Neuronal stem cell (in vitro differentiated cells): ENCODE measurements at regions not wholly inside any gene's neighbourhood (a gene's known extent, or its start where the extent isn't known, plus 50 kb on each side); places are given as distances from the start of the nearest gene placed in this dataset.

Source experiments
- DNase-seq: peaks from one replicate; pipeline ENCODE4 v3.0.0-alpha.2; 2013; ENCODE audit warnings: low spot score
- H2AFZ ChIP-seq: one replicate; pipeline ENCODE4 v1.6.1; 2013; ENCODE audit warnings: mild to moderate bottlenecking, low read length, inconsistent platforms
- H2AK5ac ChIP-seq: 2 replicates; pipeline ENCODE4 v1.6.1; 2013; ENCODE audit warnings: low read depth, mild to moderate bottlenecking, inconsistent platforms, low read length, moderate library complexity, mixed read lengths
- H2BK120ac ChIP-seq: 2 replicates; pipeline ENCODE4 v1.6.1; 2013; ENCODE audit warnings: low read depth, mild to moderate bottlenecking, inconsistent platforms, low read length, moderate library complexity, mixed read lengths
- H2BK12ac ChIP-seq: one replicate; pipeline ENCODE4 v1.6.1; 2013; ENCODE audit warnings: low read length, inconsistent platforms
- H2BK15ac ChIP-seq: 2 replicates; pipeline ENCODE4 v1.6.1; 2013; ENCODE audit warnings: mild to moderate bottlenecking, low read length, inconsistent platforms, mixed read lengths
- H2BK5ac ChIP-seq: one replicate; pipeline ENCODE4 v1.6.1; 2013; ENCODE audit warnings: inconsistent platforms, mild to moderate bottlenecking, low read length, moderate library complexity
- H3K14ac ChIP-seq: one replicate; pipeline ENCODE4 v1.6.1; 2013; ENCODE audit warnings: low read length, inconsistent platforms
- H3K18ac ChIP-seq: 2 replicates; pipeline ENCODE4 v1.6.1; 2013; ENCODE audit warnings: low read length, inconsistent platforms
- H3K23ac ChIP-seq: 2 replicates; pipeline ENCODE4 v1.6.1; 2013; ENCODE audit warnings: low read depth, mild to moderate bottlenecking, mixed read lengths, low read length, inconsistent platforms; ENCODE audit not compliant: poor library complexity
- H3K27ac ChIP-seq: replicated peaks from 3 replicates; pipeline ENCODE4 v1.5.1; 2013; ENCODE audit warnings: low read length, inconsistent platforms
- H3K27me3 ChIP-seq, 3 experiments: 2 replicates each; pipeline ENCODE4 v1.6.1; 2013; ENCODE audit warnings: low read length in 3 of 3, mild to moderate bottlenecking in 2 of 3, inconsistent platforms in 1 of 3, low read depth in 1 of 3, mixed read lengths in 1 of 3, moderate library complexity in 1 of 3; ENCODE audit not compliant: control insufficient read depth in 3 of 3, insufficient read depth in 3 of 3
- H3K36me3 ChIP-seq, 2 donors: replicated peaks in 1 of 2; 2 replicates each; pipeline ENCODE4 v1.6.1; 2013; ENCODE audit warnings: low read length in 2 of 2; ENCODE audit not compliant: control insufficient read depth in 2 of 2, insufficient read depth in 2 of 2
- H3K4ac ChIP-seq: 2 replicates; pipeline ENCODE4 v1.6.1; 2013; ENCODE audit warnings: inconsistent platforms, mild to moderate bottlenecking, low read length, moderate library complexity
- H3K4me1 ChIP-seq, 2 donors: 1 replicate in 1 of 2; 2 replicates in 1 of 2; pipeline ENCODE4 v1.6.1; 2013; ENCODE audit warnings: low read length in 2 of 2, low read depth in 1 of 2; ENCODE audit not compliant: control insufficient read depth in 2 of 2, insufficient read depth in 1 of 2
- H3K4me2 ChIP-seq: one replicate; pipeline ENCODE4 v1.6.1; 2013; ENCODE audit warnings: mild to moderate bottlenecking, low read length, inconsistent platforms; ENCODE audit not compliant: insufficient read depth, poor library complexity, severe bottlenecking
- H3K4me3 ChIP-seq, 2 donors: 2 replicates each; pipeline ENCODE4 v1.5.1; 2013; ENCODE audit warnings: low read length in 2 of 2, mild to moderate bottlenecking in 2 of 2, inconsistent platforms in 1 of 2, moderate library complexity in 1 of 2
- H3K79me1 ChIP-seq: one replicate; pipeline ENCODE4 v1.6.1; 2013; ENCODE audit warnings: low read depth, mild to moderate bottlenecking, inconsistent platforms, low read length, moderate library complexity
- H3K9ac ChIP-seq: one replicate; pipeline ENCODE4 v1.6.1; 2013; ENCODE audit warnings: mild to moderate bottlenecking, low read depth, low read length, inconsistent platforms; ENCODE audit not compliant: poor library complexity
- H3K9me3 ChIP-seq, 2 donors: replicated peaks in 1 of 2; 2 replicates each; pipeline versions ENCODE3 to v1.6.1; 2013; ENCODE audit warnings: low read length in 2 of 2, mild to moderate bottlenecking in 2 of 2, inconsistent platforms in 1 of 2, low read depth in 1 of 2, mixed read lengths in 1 of 2, moderate library complexity in 1 of 2; ENCODE audit not compliant: control insufficient read depth in 2 of 2, insufficient read depth in 1 of 2
- H4K8ac ChIP-seq: one replicate; pipeline ENCODE4 v1.6.1; 2013; ENCODE audit warnings: low read depth, mild to moderate bottlenecking, inconsistent platforms, low read length, moderate library complexity
- H4K91ac ChIP-seq: one replicate; pipeline ENCODE4 v1.6.1; 2013; ENCODE audit warnings: low read length, low read depth, mild to moderate bottlenecking, inconsistent platforms; ENCODE audit not compliant: poor library complexity
- WGBS, 2 donors: extraction: QIAGEN DNeasy Blood & Tissue Kit; methylation state at CpG; one replicate each; pipeline ENCODE4 v1.1.7; 2013; ENCODE audit warnings: missing lambda C conversion rate in 2 of 2, mixed read lengths in 1 of 2; ENCODE audit not compliant: insufficient read length in 2 of 2, insufficient replicate concordance in 1 of 2; ENCODE audit errors: extremely low coverage in 2 of 2; 5-methylcytosine and 5-hydroxymethylcytosine counted together

DNA sequence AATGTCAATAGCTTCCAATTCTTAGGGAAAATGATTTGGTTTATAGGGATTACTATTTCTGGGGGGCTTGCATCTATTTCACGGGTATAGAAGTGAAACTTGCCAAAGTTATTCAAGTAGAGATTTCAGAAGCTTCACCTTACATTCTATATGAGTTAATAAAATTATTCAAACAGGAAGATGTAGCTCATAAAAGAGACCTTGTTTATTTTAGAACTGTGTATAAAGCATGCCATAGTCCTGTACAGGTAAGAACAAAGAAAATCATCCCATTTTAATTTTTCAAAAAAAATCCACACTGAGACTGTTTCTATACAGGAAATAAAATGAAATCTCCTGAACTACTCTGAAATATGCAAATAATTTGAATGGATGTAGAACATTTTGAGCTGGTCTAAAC is 834.7 kb downstream of the TRHDE start:
- Histone ChIP-seq H2AK5ac (no peak overlapping the region), H3K4me1 (no peaks in the 10 kb centered on the region), H3K27me3 (no peaks in the 10 kb centered on the region), H3K4me3 (no peak overlapping the region), H4K91ac (no peak overlapping the region), H2BK12ac (no peak overlapping the region), H2BK5ac (no peak overlapping the region), H3K9ac (no peak overlapping the region), H3K9me3 (no peaks in the 10 kb centered on the region), H3K79me1 (no peaks in the 10 kb centered on the region), H4K8ac (no peak overlapping the region), H3K4ac (no peak overlapping the region), H2AFZ (no peak overlapping the region), H2BK120ac (no peak overlapping the region), H3K36me3 (no peaks in the 10 kb centered on the region), H3K23ac (no peak overlapping the region), H3K27ac (no peak overlapping the region), H3K18ac (no peak overlapping the region), H2BK15ac (no peak overlapping the region), H3K4me2 (no peak overlapping the region), H3K14ac (no peak overlapping the region)
- DNase-seq, result no peak
- no CpG with 5 or more reads among the region's 1 CpG for WGBS, 2 donors

DNA sequence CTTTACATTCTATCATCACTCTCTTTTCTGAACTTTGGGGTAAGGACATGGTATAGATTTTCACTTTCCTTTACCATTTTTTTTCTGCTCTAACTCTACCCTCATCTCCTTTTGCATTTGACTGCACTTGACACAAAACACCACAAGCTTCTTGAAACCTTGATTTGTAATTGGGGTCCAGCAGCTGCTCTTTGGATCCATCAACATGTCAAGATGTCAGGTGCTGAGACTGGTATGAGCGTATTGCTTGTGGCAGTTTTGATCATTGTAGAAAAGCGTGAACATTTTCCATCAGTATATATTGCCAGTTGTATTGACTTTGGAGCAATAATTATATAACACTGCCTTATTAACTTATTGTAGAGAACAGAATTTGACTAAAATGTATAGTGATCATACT is 838.6 kb downstream of the TRHDE start:
- Histone ChIP-seq H2BK5ac (no peak overlapping the region), H3K4me2 (no peak overlapping the region), H3K23ac (no peak overlapping the region), H3K9ac (no peak overlapping the region), H3K14ac (no peak overlapping the region), H3K36me3 (no peaks in the 10 kb centered on the region), H3K4me1 (no peaks in the 10 kb centered on the region), H2AFZ (no peak overlapping the region), H3K18ac (no peak overlapping the region), H3K4ac (no peak overlapping the region), H2AK5ac (no peak overlapping the region), H2BK12ac (no peak overlapping the region), H3K27ac (no peak overlapping the region), H4K91ac (no peak overlapping the region), H3K79me1 (no peaks in the 10 kb centered on the region), H3K9me3 (no peaks in the 10 kb centered on the region), H3K4me3 (no peak overlapping the region), H2BK120ac (no peak overlapping the region), H3K27me3 (no peaks in the 10 kb centered on the region), H4K8ac (no peak overlapping the region), H2BK15ac (no peak overlapping the region)
- DNase-seq, result no peak
- WGBS, 2 donors, result no CpG with 5 or more reads among the region's 2 CpGs

DNA sequence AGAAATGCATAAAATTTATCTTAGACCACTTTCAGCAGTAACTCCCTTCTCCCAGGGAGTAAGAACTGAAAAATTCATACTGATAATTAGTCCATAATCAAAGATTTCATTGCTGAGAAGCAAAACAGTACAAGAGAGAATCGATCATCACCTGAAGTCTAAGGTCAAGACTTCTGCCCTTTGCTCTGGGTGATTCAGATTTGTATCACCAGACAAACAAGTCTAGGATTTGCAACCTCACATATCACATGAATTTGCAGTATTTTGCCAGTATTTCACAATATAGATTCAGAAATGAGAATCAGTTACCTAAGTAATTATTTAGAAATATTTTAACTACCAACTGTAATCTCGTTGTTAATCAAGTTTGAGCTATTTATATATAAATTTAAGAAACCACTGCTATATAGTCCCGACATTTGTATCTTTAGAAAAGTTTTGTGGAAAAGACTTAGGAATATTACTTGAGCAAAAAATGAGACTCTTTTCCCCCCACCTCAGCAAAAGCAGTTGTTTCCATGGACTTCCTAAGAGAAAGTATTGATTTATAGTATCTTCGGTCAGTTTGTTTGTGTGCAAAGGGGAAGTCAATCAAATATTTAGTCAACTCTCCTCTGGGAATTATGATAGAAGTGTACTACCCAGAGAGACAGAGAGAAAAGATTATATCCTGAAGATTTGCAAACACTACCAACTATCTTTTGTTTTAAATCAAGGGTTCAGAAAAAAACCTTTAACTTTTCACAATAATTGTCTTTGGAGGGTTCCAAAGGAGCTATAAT is 840.1 kb downstream of the TRHDE start:
- Histone ChIP-seq H3K9me3 (no peaks in the 10 kb centered on the region), H3K4me3 (no peak overlapping the region), H2BK15ac (no peak overlapping the region), H2BK120ac (no peak overlapping the region), H3K23ac (no peak overlapping the region), H3K9ac (no peak overlapping the region), H3K27me3 (no peaks in the 10 kb centered on the region), H3K36me3 (no peaks in the 10 kb centered on the region), H2BK12ac (no peak overlapping the region), H3K14ac (no peak overlapping the region), H3K4ac (no peak overlapping the region), H3K79me1 (no peaks in the 10 kb centered on the region), H3K18ac (no peak overlapping the region), H2BK5ac (no peak overlapping the region), H2AK5ac (no peak overlapping the region), H4K8ac (no peak overlapping the region), H2AFZ (no peak overlapping the region), H4K91ac (no peak overlapping the region), H3K27ac (no peak overlapping the region), H3K4me1 (no peaks in the 10 kb centered on the region), H3K4me2 (no peak overlapping the region)
- no peak for DNase-seq
- WGBS, 2 donors, result no CpG with 5 or more reads among the region's 4 CpGs

DNA sequence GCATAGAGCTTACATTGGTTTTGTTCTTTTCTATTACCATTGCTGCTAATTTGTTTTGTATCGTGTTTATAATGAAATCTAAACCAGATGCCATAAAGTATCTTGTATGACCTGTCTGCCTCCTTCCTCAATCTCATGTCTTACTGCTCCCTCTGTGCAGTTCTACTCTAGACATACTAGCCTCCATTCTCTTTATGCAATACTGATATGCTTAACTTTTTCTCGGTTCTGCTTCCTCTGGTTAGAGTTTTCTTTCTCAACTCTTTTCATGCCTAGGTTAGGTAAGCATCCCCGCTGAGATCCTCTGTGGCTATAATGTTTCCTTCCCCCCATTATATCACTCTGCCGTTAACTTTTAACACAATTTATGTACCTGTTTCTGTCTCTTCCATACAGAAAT is 852.3 kb downstream of the TRHDE start:
- Histone ChIP-seq H3K4me1 (no peaks in the 10 kb centered on the region), H3K18ac (no peak overlapping the region), H3K4ac (no peak overlapping the region), H2BK5ac (no peak overlapping the region), H3K79me1 (no peaks in the 10 kb centered on the region), H3K23ac (no peak overlapping the region), H2BK15ac (no peak overlapping the region), H2BK12ac (no peak overlapping the region), H2AK5ac (no peak overlapping the region), H3K14ac (no peak overlapping the region), H4K91ac (no peak overlapping the region), H3K9me3 (no peaks in the 10 kb centered on the region), H2AFZ (no peak overlapping the region), H3K27me3 (no peaks in the 10 kb centered on the region), H2BK120ac (no peak overlapping the region), H3K36me3 (no peaks in the 10 kb centered on the region), H3K4me2 (no peak overlapping the region), H3K4me3 (no peak overlapping the region), H3K9ac (no peak overlapping the region), H3K27ac (no peak overlapping the region), H4K8ac (no peak overlapping the region)
- WGBS, 2 donors, result no CpG with 5 or more reads among the region's 4 CpGs
- DNase-seq, result no peak
